ENCODE measurements at regions not wholly inside any gene's neighbourhood (a gene's known extent, or its start where the extent isn't known, plus 50 kb on each side); places are given as distances from the start of the nearest gene placed in this dataset.
A peak's percentile ranks its signal among the peaks of the same experiment; 100 is the strongest.

- no peak for DNase-seq (ENCODE audit: low read depth)
These were observed 439.2 kb downstream of the SETBP1 start for GRCh38 chr18:45119876-45120275.

DNA sequence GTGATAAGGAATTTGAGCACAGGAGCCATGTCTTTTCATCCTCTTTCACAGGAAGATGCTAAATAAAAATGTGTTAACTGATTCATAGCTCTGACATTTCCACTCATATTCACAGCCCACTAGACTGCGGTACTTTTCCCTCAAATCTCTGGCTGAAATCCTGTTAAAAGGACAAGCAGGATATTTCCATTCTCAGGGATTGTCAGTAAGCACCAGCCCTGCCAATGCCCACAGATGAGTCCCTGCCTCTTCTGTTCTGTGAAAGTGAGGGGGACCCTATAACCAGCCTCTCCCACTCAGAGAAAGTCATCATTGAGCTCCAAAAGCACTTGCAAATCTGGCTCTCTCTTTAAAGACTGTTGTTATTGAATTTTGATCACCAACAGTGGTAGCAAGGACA is 440.5 kb downstream of the SETBP1 start:
- no peak for DNase-seq (ENCODE audit: low read depth)

DNA sequence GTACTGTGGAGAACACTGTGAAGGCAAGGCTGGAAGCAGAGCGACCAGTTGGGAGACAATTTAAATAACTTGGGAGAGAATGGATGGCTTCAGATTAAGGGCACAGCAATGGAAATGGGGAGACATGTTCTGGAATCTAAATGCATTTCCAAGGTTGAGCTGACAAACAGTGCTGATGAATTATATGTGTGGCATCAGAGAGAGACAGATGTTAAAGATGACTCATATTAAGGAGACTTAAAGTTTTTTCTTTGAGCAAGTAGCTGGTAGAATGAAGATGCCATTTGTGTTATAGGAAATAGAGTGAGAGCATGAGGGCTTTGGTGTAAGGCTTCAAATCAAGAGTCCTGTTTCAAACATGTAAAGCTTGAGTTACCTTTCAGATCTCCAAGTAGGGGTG is 441.8 kb downstream of the SETBP1 start:
- DNase-seq (ENCODE audit: low read depth), result no peak

DNA sequence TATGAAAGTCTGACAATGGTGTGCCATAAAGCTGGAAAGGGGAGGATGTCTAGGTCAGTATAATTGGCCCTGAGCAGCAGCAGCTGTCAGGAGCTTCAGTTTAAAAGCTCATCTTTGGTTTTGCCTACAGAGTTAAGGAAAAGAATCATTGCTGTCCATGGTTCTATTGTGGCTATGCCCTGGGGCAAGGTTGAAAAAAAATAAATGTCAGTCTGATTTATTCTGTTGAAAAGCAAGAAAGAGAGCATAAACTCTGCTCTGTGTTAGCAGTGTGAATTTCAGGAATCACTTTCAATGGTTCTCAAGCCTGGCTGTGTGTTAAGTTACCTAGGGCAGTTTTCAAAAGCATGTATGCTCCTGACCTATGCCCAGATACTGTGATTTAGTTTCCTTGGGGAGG is 446.7 kb downstream of the SETBP1 start:
- DNase-seq (ENCODE audit: low read depth), result no peak

DNA sequence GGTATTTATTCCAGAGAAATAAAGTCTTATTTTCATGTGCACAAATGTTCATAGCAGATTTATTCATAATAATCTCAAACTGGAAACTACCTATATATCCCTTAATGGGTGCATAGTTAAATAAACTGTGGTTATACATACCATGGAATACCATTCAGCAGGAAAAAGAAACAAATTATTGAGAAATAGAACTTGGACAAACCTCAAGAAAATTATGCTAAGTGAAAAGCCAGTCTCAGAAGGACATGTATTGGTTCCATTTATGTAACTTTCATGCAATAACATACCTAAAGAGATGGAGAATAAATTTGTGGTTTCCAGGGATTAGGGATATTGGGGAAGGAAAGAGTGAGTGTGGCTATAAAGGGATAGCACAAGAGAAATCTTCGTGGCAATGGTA is 452.6 kb downstream of the SETBP1 start:
- DNase-seq (ENCODE audit: low read depth), result no peak

DNA sequence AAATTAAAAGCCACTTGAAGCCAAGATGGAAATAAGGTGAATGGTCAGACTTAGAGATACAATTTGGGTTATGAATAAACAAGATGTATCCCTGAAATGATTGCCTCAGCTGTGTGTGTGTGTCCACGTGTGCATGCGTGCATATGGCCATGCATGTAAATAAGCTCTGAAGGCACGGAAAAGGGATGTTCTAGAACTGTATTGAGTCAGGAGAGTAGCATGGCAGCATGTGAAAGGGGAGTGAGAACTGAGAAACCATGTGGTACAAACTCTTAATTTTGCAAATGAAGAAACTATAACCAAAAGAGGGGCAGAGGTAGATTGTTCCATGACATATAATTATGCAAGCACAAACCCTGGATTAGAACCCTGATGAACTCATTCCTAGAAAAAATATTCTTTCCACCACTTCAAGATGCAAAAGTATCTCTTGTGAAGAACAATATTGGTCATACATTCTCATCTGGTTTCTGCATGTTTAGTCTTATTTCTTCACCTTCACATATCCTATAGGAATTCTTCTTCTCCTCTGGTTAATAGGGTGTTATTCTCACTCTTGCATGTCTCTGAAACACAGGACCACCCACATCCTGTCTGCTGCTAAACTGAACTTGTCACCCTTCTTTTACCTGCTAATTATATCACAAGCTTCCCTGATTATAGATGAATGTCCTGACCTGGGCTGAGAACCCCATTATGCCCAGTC is 455.8 kb downstream of the SETBP1 start:
- DNase-seq (ENCODE audit: low read depth), result no peak

GRCh38 chr18:45137087-45137419 is 456.4 kb downstream of the SETBP1 start:
- DNase-seq (ENCODE audit: low read depth), result no peak

GRCh38 chr18:45139478-45139877 is 458.8 kb downstream of the SETBP1 start:
- no peak for DNase-seq (ENCODE audit: low read depth)

- DNase-seq (ENCODE audit: low read depth), result no peak
These were observed 462.2 kb downstream of the SETBP1 start for GRCh38 chr18:45142868-45143267.

DNA sequence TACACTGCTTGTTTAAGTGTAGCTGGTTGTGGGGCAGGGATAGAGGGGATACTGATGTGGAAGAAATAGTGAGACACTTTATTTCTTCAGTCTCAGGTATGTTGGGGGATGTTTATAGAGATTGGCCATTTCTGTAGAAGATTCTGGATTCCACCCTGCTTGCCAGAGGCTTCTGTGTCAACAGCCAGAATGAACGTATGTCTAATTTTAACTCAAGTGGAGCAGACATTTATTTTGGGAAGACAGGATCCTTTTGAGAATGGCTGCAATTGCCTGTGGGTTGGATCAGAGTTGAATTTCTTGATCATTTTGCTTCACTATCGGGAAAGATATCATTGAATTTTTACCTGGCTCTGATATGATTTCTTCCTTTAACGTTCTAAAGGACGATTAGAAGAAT is 465.6 kb upstream of the SLC14A2 start:
- DNase-seq (ENCODE audit: low read depth), result no peak

- no peak for DNase-seq (ENCODE audit: low read depth)
These were observed 463.6 kb upstream of the SLC14A2 start for GRCh38 chr18:45151645-45152044.

GRCh38 chr18:45155526-45155925 is 459.8 kb upstream of the SLC14A2 start:
- DNase-seq (ENCODE audit: low read depth), result no peak

GRCh38 chr18:45156946-45157345 is 458.3 kb upstream of the SLC14A2 start:
- no peak for DNase-seq (ENCODE audit: low read depth)

DNA sequence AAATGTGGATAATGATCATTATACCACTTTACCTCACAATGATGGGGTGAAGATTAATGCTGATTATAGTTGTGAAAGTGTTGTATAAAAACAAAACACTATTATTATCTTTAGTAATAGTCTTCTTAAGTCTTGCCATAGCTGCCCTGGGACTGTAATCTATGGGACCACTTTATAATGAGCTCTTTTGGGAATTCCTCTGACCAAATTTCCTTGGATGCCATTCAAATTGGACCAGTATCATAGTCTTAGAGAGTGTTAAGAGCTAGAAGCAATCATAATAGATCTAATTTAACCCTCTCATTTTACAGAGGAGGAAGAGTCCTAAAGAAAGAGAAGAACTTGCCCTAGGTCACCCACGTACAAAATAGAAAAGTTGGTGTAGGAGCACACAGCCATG is 457.7 kb upstream of the SLC14A2 start:
- no peak for DNase-seq (ENCODE audit: low read depth)

- DNase-seq (ENCODE audit: low read depth), result no peak
These were observed 453.4 kb upstream of the SLC14A2 start for GRCh38 chr18:45161850-45162249.

DNA sequence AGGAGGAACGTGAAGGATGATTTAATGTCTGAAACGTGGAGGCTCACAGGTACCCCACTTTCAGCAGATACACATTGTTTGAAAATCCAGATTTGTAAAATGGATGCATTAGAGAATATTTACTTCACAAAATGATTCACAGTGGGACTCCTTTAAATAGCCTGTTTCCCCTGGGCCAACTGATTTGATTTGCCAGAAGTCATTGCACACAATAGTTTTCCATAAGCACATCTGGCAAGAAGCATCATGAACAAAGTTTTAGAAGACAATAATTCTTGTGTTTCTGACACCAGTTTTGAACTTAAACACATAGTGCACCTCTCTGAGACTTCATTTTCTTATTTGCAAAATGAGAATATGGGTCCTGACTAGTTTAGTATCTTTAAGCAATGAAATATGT is 451.4 kb upstream of the SLC14A2 start:
- DNase-seq (ENCODE audit: low read depth), result no peak

DNA sequence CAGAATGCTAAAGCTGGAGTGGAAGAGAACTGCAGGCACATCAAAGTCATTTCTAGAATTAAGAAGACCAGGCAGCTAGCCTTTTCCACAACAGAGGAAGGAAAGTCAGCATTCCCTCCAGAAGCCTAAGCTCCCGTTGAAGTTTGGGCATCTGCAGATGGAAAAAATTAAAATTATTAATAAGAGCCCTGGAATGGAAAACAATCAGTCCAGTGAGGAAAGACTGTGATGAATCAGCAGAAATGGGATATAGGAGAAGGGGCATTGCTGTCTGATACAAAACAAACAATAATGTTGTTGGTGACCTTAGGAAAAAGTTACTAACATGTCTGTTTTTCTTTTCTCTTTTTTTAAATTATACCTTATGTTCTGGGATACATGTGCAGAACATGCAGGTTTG is 450.7 kb upstream of the SLC14A2 start:
- peak; percentile 60 for DNase-seq (ENCODE audit: low read depth)

DNA sequence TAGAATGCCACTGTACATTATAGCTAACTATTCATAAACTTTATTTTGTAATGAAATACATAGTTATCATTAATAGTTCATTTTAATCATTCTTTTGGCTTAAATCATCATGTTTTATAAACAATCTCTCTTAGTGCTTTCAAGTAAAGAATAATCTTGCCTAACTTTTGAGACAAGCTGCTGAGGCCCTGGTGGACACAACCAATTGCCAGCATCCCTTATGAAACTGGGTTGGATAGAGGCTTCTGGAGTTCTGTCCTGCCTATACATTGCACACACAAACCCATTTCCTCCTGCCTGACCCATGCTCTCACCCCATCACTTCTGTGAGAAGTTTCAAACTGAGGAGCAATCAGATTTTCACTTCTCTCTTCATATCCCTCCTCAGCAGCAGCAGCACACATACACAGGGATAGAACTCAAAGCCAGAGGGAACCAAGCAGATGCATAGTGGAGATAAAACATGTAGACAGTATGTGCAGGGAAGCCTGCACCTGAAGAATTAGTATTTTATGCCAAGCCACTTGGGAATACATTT is 450.0 kb upstream of the SLC14A2 start:
- no peak for DNase-seq (ENCODE audit: low read depth)

DNA sequence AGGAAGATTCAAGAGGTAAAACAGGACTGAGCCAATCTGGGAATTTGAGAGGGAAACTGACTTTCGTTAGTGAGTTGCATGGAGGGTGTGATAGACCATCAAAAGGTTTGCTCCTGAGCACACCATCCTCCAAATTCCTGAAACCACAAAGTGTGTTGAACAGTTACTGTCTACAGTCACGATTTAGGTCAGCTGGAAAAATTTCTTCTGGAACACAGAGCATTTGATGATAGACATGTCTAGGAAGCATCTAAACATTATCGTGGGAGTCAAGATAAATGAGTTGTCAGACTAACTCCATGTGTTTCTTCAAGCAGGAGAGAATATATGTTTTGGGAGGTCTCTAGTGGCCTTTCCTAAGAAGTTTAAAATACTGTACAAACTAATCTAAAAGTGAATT is 449.4 kb upstream of the SLC14A2 start:
- DNase-seq (ENCODE audit: low read depth), result no peak

- DNase-seq (ENCODE audit: low read depth), result peak; percentile 83
These were observed 448.9 kb upstream of the SLC14A2 start for GRCh38 chr18:45166341-45166835.

GRCh38 chr18:45166836-45167551 is 448.3 kb upstream of the SLC14A2 start:
- no peak for DNase-seq (ENCODE audit: low read depth)

- no peak for DNase-seq (ENCODE audit: low read depth)
These were observed 447.5 kb upstream of the SLC14A2 start for GRCh38 chr18:45167631-45168280.

All from fibroblast of the conjunctiva (primary cell).